PC-3 (cell line): ENCODE measurements at regions not wholly inside any gene's neighbourhood (a gene's known extent, or its start where the extent isn't known, plus 50 kb on each side); places are given as distances from the start of the nearest gene placed in this dataset.

ENCODE experiments used
- ATAC-seq: fragments of 200-7000 bp; cut with Tn5 transposase; 2 replicates; pipeline ENCODE4 v1.9.1; 2020; ENCODE audit warnings: mild to moderate bottlenecking, moderate library complexity
- BruUV-seq: library from RNA; stranded (reverse); fragments of 400-500 nt; replicated peaks from 2 replicates; lab custom pipeline; 2021; lab: Mats Ljungman, UMichigan
- CTCF ChIA-PET: fragments of 300-600 bp; sonication (Branson Sonifier 250); formaldehyde crosslinking; loops from one replicate; lab custom pipeline; 2022; ENCODE audit warnings: antibody characterized with exemption; lab: Charles Lee
- POLR2A ChIA-PET: fragments of 300-600 bp; sonication (Branson Sonifier 250); formaldehyde crosslinking; loops from one replicate; lab custom pipeline; 2022; ENCODE audit warnings: antibody characterized with exemption; ENCODE audit not compliant: unreplicated experiment; lab: Charles Lee
- DNase-seq: peaks from one replicate; pipeline ENCODE4 v3.0.0-alpha.2; 2015
- H2AFZ ChIP-seq: fragments of 300-600 bp; sonication (generic); 2 replicates; pipeline ENCODE4 v1.6.0; 2016; ENCODE audit warnings: antibody characterized with exemption, low read length
- H3F3A ChIP-seq: fragments of 300-600 bp; sonication (generic); one replicate; pipeline ENCODE4 v1.6.0; 2017; ENCODE audit warnings: antibody characterized with exemption, low read length, control low read depth, mild to moderate bottlenecking; ENCODE audit not compliant: unreplicated experiment
- H3K27ac ChIP-seq: fragments of 300-600 bp; sonication (generic); 2 replicates; pipeline ENCODE4 v1.5.1; 2016; ENCODE audit warnings: mild to moderate bottlenecking, low read length
- H3K27me3 ChIP-seq: fragments of 300-600 bp; sonication (generic); 2 replicates; pipeline ENCODE4 v1.6.1; 2016; ENCODE audit warnings: low read length, mixed read lengths
- H3K36me3 ChIP-seq: fragments of 300-600 bp; sonication (generic); 2 replicates; pipeline ENCODE4 v1.6.1; 2016; ENCODE audit warnings: low read depth, mixed run types, low read length, mixed read lengths
- H3K4me1 ChIP-seq: fragments of 300-600 bp; sonication (generic); 2 replicates; pipeline ENCODE4 v1.5.1; 2016; ENCODE audit warnings: low read length; ENCODE audit not compliant: insufficient read depth
- H3K4me2 ChIP-seq: fragments of 300-600 bp; sonication (generic); 2 replicates; pipeline ENCODE4 v1.6.0; 2016; ENCODE audit warnings: low read length
- H3K4me3 ChIP-seq: fragments of 300-600 bp; sonication (generic); 2 replicates; pipeline ENCODE4 v1.5.1; 2016; ENCODE audit warnings: mild to moderate bottlenecking, low read length, mixed read lengths
- H3K79me2 ChIP-seq: fragments of 300-600 bp; sonication (generic); 2 replicates; pipeline ENCODE4 v1.6.1; 2017; ENCODE audit warnings: low read length, mixed read lengths
- H3K9ac ChIP-seq: fragments of 300-600 bp; sonication (generic); 2 replicates; pipeline ENCODE4 v1.6.0; 2016; ENCODE audit warnings: mild to moderate bottlenecking, low read length
- H3K9me2 ChIP-seq: fragments of 300-600 bp; sonication (generic); replicated peaks from 2 replicates; pipeline ENCODE4 v1.6.1; 2016; ENCODE audit warnings: mixed run types, low read length, mixed read lengths
- H3K9me3 ChIP-seq: fragments of 300-600 bp; sonication (generic); 2 replicates; pipeline ENCODE4 v1.6.1; 2016; ENCODE audit warnings: low read length, mixed read lengths
- H4K20me1 ChIP-seq: fragments of 300-600 bp; sonication (generic); 2 replicates; pipeline ENCODE4 v1.6.1; 2016; ENCODE audit warnings: low read length, mixed read lengths
- CTCF ChIP-seq: fragments of 300-600 bp; sonication (generic); conservative IDR thresholded peaks from 2 replicates; pipeline ENCODE4 v1.5.1; 2017; ENCODE audit warnings: antibody characterized with exemption, low read depth, mild to moderate bottlenecking, low read length
- EZH2 ChIP-seq: fragments of 300-600 bp; sonication (generic); IDR thresholded peaks from one replicate; pipeline ENCODE4 v1.6.1; 2017; ENCODE audit warnings: antibody characterized with exemption, mild to moderate bottlenecking, low read length; ENCODE audit not compliant: unreplicated experiment
- EZH2phosphoT487 ChIP-seq: fragments of 300-600 bp; sonication (generic); IDR thresholded peaks from 2 replicates; pipeline ENCODE4 v1.6.1; 2018; ENCODE audit warnings: mild to moderate bottlenecking, antibody characterized with exemption, low read length, borderline replicate concordance
- intact Hi-C: fragments of 100-400 bp; cut with micrococcal nuclease; formaldehyde crosslinking; loops from 2 replicates; pipeline ENCODE4 v1.9.0; 2023

DNA sequence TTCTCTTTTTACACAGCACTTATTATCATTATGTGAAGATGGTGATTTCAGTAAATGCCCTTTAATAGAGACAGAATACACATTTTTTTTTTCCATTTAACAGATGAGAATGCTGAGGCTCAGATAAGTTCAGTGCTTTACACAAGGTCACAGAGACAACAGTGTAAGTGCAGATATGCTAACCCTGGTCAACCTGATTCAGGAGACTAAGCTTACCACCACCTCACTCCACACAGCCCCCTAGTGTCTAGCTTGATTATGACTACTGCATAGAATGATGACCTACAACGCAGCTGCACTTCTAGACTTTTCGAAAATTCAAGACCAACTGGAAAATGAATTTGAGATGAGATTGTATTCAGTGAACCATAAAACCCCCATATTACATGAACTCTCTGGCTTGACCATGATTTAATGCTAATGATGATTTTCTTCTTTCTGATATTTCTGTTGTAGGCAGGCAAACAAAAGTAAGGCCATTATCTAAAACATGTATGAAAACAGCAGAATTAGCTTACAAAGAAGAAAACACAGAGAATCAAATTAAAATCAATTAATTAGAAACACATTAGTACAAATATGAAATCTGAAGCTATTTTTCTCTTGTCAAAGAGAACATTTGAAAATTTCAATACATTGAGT lies 212.1 kb upstream of the PHACTR1 start:
- Histone ChIP-seq H3K27me3 (no peaks in the 10 kb centered on the region), H3F3A (no peaks in the 10 kb centered on the region), H3K9me3 (no peaks in the 10 kb centered on the region), H4K20me1 (no peaks in the 10 kb centered on the region), H3K9ac (no peak overlapping the region), H2AFZ (no peak overlapping the region), H3K4me3 (no peak overlapping the region), H3K79me2 (no peaks in the 10 kb centered on the region), H3K4me1 (no peaks in the 10 kb centered on the region), H3K36me3 (no peaks in the 10 kb centered on the region), H3K9me2 (no peaks in the 10 kb centered on the region), H3K27ac (no peak overlapping the region), H3K4me2 (no peak overlapping the region)
- intact Hi-C loops: loop anchor here (5.0 kb wide), 1 partner anchor 107 kb away; no protein-coding TSS in a partner anchor
- DNase-seq: peak; percentile 74
- ATAC-seq: peak; percentile 49
- TF ChIP-seq CTCF: peak; percentile 81
- TF ChIP-seq EZH2: no peak
- BruUV-seq: no TSS peak
- ChIA-PET POLR2A (no interaction called here), CTCF (interaction anchor here (0.5 to 0.7 kb wide), 3 partner anchors 99 to 213 kb away, joined by 3 to 6 read pairs (median 5); no protein-coding TSS in a partner anchor)

GRCh38 chr6:12505486-12505885 lies 211.1 kb upstream of the PHACTR1 start:
- Histone ChIP-seq H3K4me2 (no peak overlapping the region), H3K27ac (no peak overlapping the region), H3K9me2 (no peaks in the 10 kb centered on the region), H2AFZ (no peak overlapping the region), H3K9me3 (no peaks in the 10 kb centered on the region), H3K27me3 (no peaks in the 10 kb centered on the region), H3K4me3 (no peak overlapping the region), H3K9ac (no peak overlapping the region), H3K36me3 (no peaks in the 10 kb centered on the region), H3F3A (no peaks in the 10 kb centered on the region), H4K20me1 (no peaks in the 10 kb centered on the region), H3K79me2 (no peaks in the 10 kb centered on the region), H3K4me1 (no peaks in the 10 kb centered on the region)
- ChIA-PET POLR2A (no interaction called here), CTCF (no interaction called here)
- ATAC-seq: no peak
- no peak for DNase-seq
- TF ChIP-seq CTCF (no peak), EZH2 (no peak), EZH2phosphoT487 (no peak)
- no TSS peak for BruUV-seq
- intact Hi-C loops: no loop called here

GRCh38 chr6:12506159-12506558 lies 210.4 kb upstream of the PHACTR1 start:
- Histone ChIP-seq H3K79me2 (no peaks in the 10 kb centered on the region), H2AFZ (no peak overlapping the region), H3K36me3 (no peaks in the 10 kb centered on the region), H3K27me3 (no peaks in the 10 kb centered on the region), H3K4me1 (no peaks in the 10 kb centered on the region), H3K4me2 (no peak overlapping the region), H3K9me3 (no peaks in the 10 kb centered on the region), H4K20me1 (no peaks in the 10 kb centered on the region), H3K9ac (no peak overlapping the region), H3K27ac (no peak overlapping the region), H3K4me3 (no peak overlapping the region), H3F3A (no peaks in the 10 kb centered on the region), H3K9me2 (no peaks in the 10 kb centered on the region)
- ChIA-PET CTCF (no interaction called here), POLR2A (no interaction called here)
- TF ChIP-seq CTCF (no peak), EZH2phosphoT487 (no peak), EZH2 (no peak)
- ATAC-seq (no peak), DNase-seq (no peak)
- BruUV-seq: no TSS peak
- intact Hi-C loops: no loop called here
